IMR-90 (cell line): ENCODE measurements at regions not wholly inside any gene's neighbourhood (a gene's known extent, or its start where the extent isn't known, plus 50 kb on each side); places are given as distances from the start of the nearest gene placed in this dataset.

ENCODE experiments used
- ATAC-seq: fragments of 200-7000 bp; cut with Tn5 transposase; 2 replicates; pipeline ENCODE4 v1.9.1; 2020; ENCODE audit warnings: low read depth, mild to moderate bottlenecking, moderate library complexity
- BruUV-seq: library from RNA; stranded (reverse); fragments of 400-500 nt; replicated peaks from 2 replicates; lab custom pipeline; 2021; lab: Mats Ljungman, UMichigan
- CTCF ChIA-PET: fragments of 300-600 bp; formaldehyde crosslinking; extraction: SDS; loops from one replicate; lab custom pipeline; 2021; ENCODE audit warnings: antibody characterized with exemption; lab: Yijun Ruan, JAX
- POLR2A ChIA-PET: fragments of 300-600 bp; sonication (Branson Sonifier 250); formaldehyde crosslinking; loops from one replicate; lab custom pipeline; 2022; ENCODE audit warnings: antibody characterized with exemption; ENCODE audit not compliant: unreplicated experiment; lab: Charles Lee
- DNase-seq: peaks from one replicate; pipeline ENCODE4 v3.0.0; 2013
- H2AFZ ChIP-seq: replicated peaks from 2 replicates; pipeline ENCODE3; 2013; ENCODE audit warnings: low read length, mild to moderate bottlenecking; ENCODE audit not compliant: poor library complexity
- H2AK5ac ChIP-seq: 2 replicates; pipeline ENCODE4 v1.6.1; 2013; ENCODE audit warnings: low read depth, low read length, inconsistent platforms
- H2AK9ac ChIP-seq: replicated peaks from 2 replicates; pipeline ENCODE3; 2013; ENCODE audit warnings: mild to moderate bottlenecking, low read depth, low read length, moderate library complexity; ENCODE audit not compliant: poor library complexity
- H2BK120ac ChIP-seq: 2 replicates; pipeline ENCODE4 v1.6.1; 2013; ENCODE audit warnings: low read depth, low read length, inconsistent platforms
- H2BK15ac ChIP-seq: 3 replicates; pipeline ENCODE4 v1.6.1; 2013; ENCODE audit warnings: low read depth, low read length, inconsistent platforms
- H2BK20ac ChIP-seq: 2 replicates; pipeline ENCODE4 v1.6.1; 2013; ENCODE audit warnings: low read depth, mild to moderate bottlenecking, inconsistent platforms, low read length, moderate library complexity
- H2BK5ac ChIP-seq: 2 replicates; pipeline ENCODE4 v1.6.1; 2013; ENCODE audit warnings: mild to moderate bottlenecking, low read depth, low read length, inconsistent platforms; ENCODE audit not compliant: poor library complexity, severe bottlenecking
- H3K14ac ChIP-seq: replicated peaks from 2 replicates; pipeline ENCODE4 v1.6.1; 2013; ENCODE audit warnings: low read depth, low read length, inconsistent platforms
- H3K18ac ChIP-seq: 2 replicates; pipeline ENCODE4 v1.6.1; 2013; ENCODE audit warnings: low read depth, low read length, control low read depth
- H3K23ac ChIP-seq: 2 replicates; pipeline ENCODE4 v1.6.1; 2013; ENCODE audit warnings: low read depth, low read length, inconsistent platforms
- H3K27ac ChIP-seq: 2 replicates; pipeline ENCODE4 v1.5.1; 2013; ENCODE audit warnings: mild to moderate bottlenecking, control low read depth, low read length; ENCODE audit not compliant: insufficient read depth
- H3K27me3 ChIP-seq: 2 replicates; pipeline ENCODE4 v1.6.1; 2013; ENCODE audit warnings: low read length; ENCODE audit not compliant: control insufficient read depth, insufficient read depth
- H3K36me3 ChIP-seq: 2 replicates; pipeline ENCODE4 v1.6.1; 2013; ENCODE audit warnings: low read length, mixed read lengths; ENCODE audit not compliant: control insufficient read depth, insufficient read depth
- H3K4ac ChIP-seq: 2 replicates; pipeline ENCODE4 v1.6.1; 2013; ENCODE audit warnings: low read depth, low read length, inconsistent platforms
- H3K4me1 ChIP-seq: 2 replicates; pipeline ENCODE4 v1.6.1; 2013; ENCODE audit warnings: low read length, mixed read lengths; ENCODE audit not compliant: control insufficient read depth, insufficient read depth
- H3K4me2 ChIP-seq: 2 replicates; pipeline ENCODE4 v1.6.1; 2013; ENCODE audit warnings: low read depth, mild to moderate bottlenecking, control low read depth, low read length, moderate library complexity
- H3K4me3 ChIP-seq: 2 replicates; pipeline ENCODE4 v1.5.1; 2013; ENCODE audit warnings: low read depth, mild to moderate bottlenecking, control low read depth, low read length, moderate library complexity; ENCODE audit not compliant: insufficient read depth
- H3K56ac ChIP-seq: 2 replicates; pipeline ENCODE4 v1.6.1; 2013; ENCODE audit warnings: low read length, inconsistent platforms; ENCODE audit not compliant: insufficient read depth; ENCODE audit errors: extremely low read depth
- H3K79me1 ChIP-seq, 2 experiments: 2 replicates each; pipeline ENCODE4 v1.6.1; 2013; ENCODE audit warnings: low read length in 2 of 2, inconsistent platforms in 1 of 2, low read depth in 1 of 2
- H3K9ac ChIP-seq: 2 replicates; pipeline ENCODE4 v1.6.1; 2013; ENCODE audit warnings: low read depth, low read length, control low read depth
- H3K9me1 ChIP-seq: 2 replicates; pipeline ENCODE4 v1.6.1; 2013; ENCODE audit warnings: low read length, inconsistent platforms; ENCODE audit not compliant: insufficient read depth
- H3K9me3 ChIP-seq: 2 replicates; pipeline ENCODE4 v1.6.1; 2013; ENCODE audit warnings: low read length; ENCODE audit not compliant: control insufficient read depth, insufficient read depth
- H4K20me1 ChIP-seq: 2 replicates; pipeline ENCODE4 v1.6.1; 2013; ENCODE audit warnings: low read length, inconsistent platforms; ENCODE audit not compliant: insufficient read depth
- H4K5ac ChIP-seq: 2 replicates; pipeline ENCODE4 v1.6.1; 2013; ENCODE audit warnings: mild to moderate bottlenecking, low read depth, low read length, control low read depth
- H4K8ac ChIP-seq, 2 experiments: 2 replicates each; pipeline ENCODE4 v1.6.1; 2013; ENCODE audit warnings: low read depth in 2 of 2, low read length in 2 of 2, control low read depth in 1 of 2, inconsistent platforms in 1 of 2
- H4K91ac ChIP-seq: 2 replicates; pipeline ENCODE4 v1.6.1; 2013; ENCODE audit warnings: low read depth, low read length, inconsistent platforms; ENCODE audit not compliant: insufficient read depth
- BHLHE40 ChIP-seq: fragments of 150-350 bp; IDR thresholded peaks from 2 replicates; pipeline ENCODE4 v1.6.1; 2016; ENCODE audit warnings: mild to moderate bottlenecking, low read depth, low read length
- MAFK ChIP-seq: IDR thresholded peaks from 2 replicates; pipeline ENCODE4 v1.6.1; 2012; ENCODE audit warnings: low read depth, low read length, improper control_type of control experiment
- NFE2L2 ChIP-seq: fragments of 150-350 bp; IDR thresholded peaks from 2 replicates; pipeline ENCODE4 v1.6.1; 2016; ENCODE audit warnings: low read depth, mild to moderate bottlenecking, low read length
- RCOR1 ChIP-seq: IDR thresholded peaks from 2 replicates; pipeline ENCODE4 v1.6.1; 2012; ENCODE audit warnings: mild to moderate bottlenecking, low read length, improper control_type of control experiment; ENCODE audit not compliant: insufficient replicate concordance
- WGBS, 2 experiments: methylation state at CpG; one replicate each; pipeline versions ENCODE4 v1.1.5 to v1.1.7; 2013; ENCODE audit warnings: missing lambda C conversion rate in 2 of 2; ENCODE audit not compliant: insufficient read length in 1 of 2; ENCODE audit errors: extremely low coverage in 2 of 2; 5-methylcytosine and 5-hydroxymethylcytosine counted together
- dilution Hi-C: fragments of 300-500 bp; cut with HindIII; formaldehyde crosslinking; loops from one replicate; pipeline ENCODE4 v1.14.3; 2018; ENCODE audit warnings: low sequenced_read_pairs; ENCODE audit not compliant: unreplicated experiment
- in situ Hi-C: fragments of 300-500 bp; cut with MboI; formaldehyde crosslinking; loops from 3 replicates; pipeline ENCODE4 v1.14.3; 2019; ENCODE audit warnings: low sequenced_read_pairs, inconsistent platforms, mixed read lengths
- intact Hi-C: fragments of 100-400 bp; cut with micrococcal nuclease; formaldehyde crosslinking; loops from 2 replicates; pipeline ENCODE4 v1.10.0; 2022
- TF ChIP-seq, protein P1 (sequence below): fragments of 150-350 bp; IDR thresholded peaks from 2 replicates; pipeline ENCODE4 v1.6.1; 2017; ENCODE audit warnings: mild to moderate bottlenecking, antibody characterized with exemption, low read length, low read depth

DNA sequence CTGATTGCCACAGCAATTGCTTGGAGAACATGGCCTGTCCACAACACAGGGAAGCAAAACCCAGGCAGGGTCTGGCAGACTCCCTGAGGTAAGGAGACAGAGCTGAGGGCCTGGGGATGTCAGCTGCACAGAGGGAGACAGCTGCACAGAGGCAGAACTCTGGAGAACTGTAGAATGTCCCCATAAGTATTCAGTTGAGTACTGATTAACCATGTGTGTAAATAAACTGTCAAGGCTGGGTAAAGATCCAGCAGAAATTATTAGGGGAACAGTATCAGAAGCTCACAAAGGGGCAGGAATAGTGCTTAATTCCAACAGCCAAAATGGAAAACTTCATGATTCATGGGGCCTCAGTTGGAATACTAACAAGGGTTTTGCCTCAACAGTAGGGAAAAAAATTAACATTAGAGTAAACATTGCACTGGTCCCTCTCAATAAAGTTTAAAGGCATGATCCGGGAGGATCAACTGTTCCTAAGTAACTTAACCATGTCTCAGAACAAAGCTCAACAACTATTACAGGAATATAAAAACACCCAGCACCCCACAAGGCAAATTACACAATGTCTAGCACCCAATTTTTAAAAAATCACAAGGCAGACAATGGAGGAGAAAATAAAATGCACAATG, 201.3 kb upstream of the RASSF8 start:
- POLR2A ChIA-PET = no interaction called here
- Histone ChIP-seq H3K36me3 (no peaks in the 10 kb centered on the region), H3K4ac (no peak overlapping the region), H2BK15ac (no peak overlapping the region), H3K27ac (no peak overlapping the region), H3K56ac (no peak overlapping the region), H2AK9ac (no peak overlapping the region), H2AK5ac (no peak overlapping the region), H2BK120ac (no peak overlapping the region), H3K4me1 (peaks cover 3% of the 10 kb centered on the region; the same call in 1 of the 2 replicates), H3K79me1 (no peaks in the 10 kb centered on the region), H2BK20ac (no peak overlapping the region), H2BK5ac (no peak overlapping the region), H3K9me3 (no peaks in the 10 kb centered on the region), H4K20me1 (no peaks in the 10 kb centered on the region), H3K23ac (no peak overlapping the region), H3K4me2 (no peak overlapping the region), H3K18ac (peak overlapping the region; percentile 37; the same call in 1 of the 2 replicates), H3K14ac (no peak overlapping the region), H2AFZ (no peak overlapping the region), H3K9ac (no peak overlapping the region), H3K4me3 (no peak overlapping the region), H4K5ac (no peak overlapping the region), H3K27me3 (no peaks in the 10 kb centered on the region), H3K9me1 (no peaks in the 10 kb centered on the region), H4K8ac (no peak overlapping the region), H4K91ac (no peak overlapping the region)
- CTCF ChIA-PET = interaction anchor here (0.6 kb wide), 2 partner anchors 469 to 551 kb away, joined by 3 read pairs; no protein-coding TSS in a partner anchor
- no peak for DNase-seq
- in situ Hi-C loops = no loop called here
- intact Hi-C loops = no loop called here
- ATAC-seq = no peak
- dilution Hi-C loops = no loop called here
- no CpG with 5 or more reads among the region's 1 CpG for WGBS, 2 experiments
- no TSS peak for BruUV-seq
- TF ChIP-seq MAFK = no peak
- TF ChIP-seq NFE2L2 = no peak
- no peak for TF ChIP-seq RCOR1
- no peak for TF ChIP-seq BHLHE40
- TF ChIP-seq, protein P1, sequence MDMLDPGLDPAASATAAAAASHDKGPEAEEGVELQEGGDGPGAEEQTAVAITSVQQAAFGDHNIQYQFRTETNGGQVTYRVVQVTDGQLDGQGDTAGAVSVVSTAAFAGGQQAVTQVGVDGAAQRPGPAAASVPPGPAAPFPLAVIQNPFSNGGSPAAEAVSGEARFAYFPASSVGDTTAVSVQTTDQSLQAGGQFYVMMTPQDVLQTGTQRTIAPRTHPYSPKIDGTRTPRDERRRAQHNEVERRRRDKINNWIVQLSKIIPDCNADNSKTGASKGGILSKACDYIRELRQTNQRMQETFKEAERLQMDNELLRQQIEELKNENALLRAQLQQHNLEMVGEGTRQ = no peak
